Parathyroid adenoma (tissue), 2 donors: ENCODE measurements at regions not wholly inside any gene's neighbourhood (a gene's known extent, or its start where the extent isn't known, plus 50 kb on each side); places are given as distances from the start of the nearest gene placed in this dataset.

Experiments
- H2AFZ ChIP-seq: fragments of 300-600 bp; sonication (generic); one replicate; pipeline ENCODE4 v1.7.0; 2017; ENCODE audit warnings: antibody characterized with exemption, mild to moderate bottlenecking
- H3K27ac ChIP-seq: fragments of 300-600 bp; sonication (generic); one replicate; pipeline ENCODE4 v1.7.0; 2017
- H3K27me3 ChIP-seq: fragments of 300-600 bp; sonication (generic); one replicate; pipeline ENCODE4 v1.7.0; 2017; ENCODE audit warnings: low read length; ENCODE audit not compliant: control insufficient read depth, insufficient read depth
- H3K36me3 ChIP-seq: fragments of 300-600 bp; sonication (generic); one replicate; pipeline ENCODE4 v1.7.0; 2017; ENCODE audit warnings: low read length; ENCODE audit not compliant: control insufficient read depth, insufficient read depth
- H3K4me1 ChIP-seq: fragments of 300-600 bp; sonication (generic); one replicate; pipeline ENCODE4 v1.7.0; 2017; ENCODE audit warnings: control low read depth
- H3K4me2 ChIP-seq: fragments of 300-600 bp; sonication (generic); one replicate; pipeline ENCODE4 v1.7.0; 2017; ENCODE audit warnings: low read length
- H3K4me3 ChIP-seq: fragments of 300-600 bp; sonication (generic); one replicate; pipeline ENCODE4 v1.7.0; 2017; ENCODE audit warnings: low read depth, low read length
- H3K79me2 ChIP-seq: fragments of 300-600 bp; sonication (generic); one replicate; pipeline ENCODE4 v1.7.0; 2017; ENCODE audit warnings: control low read depth
- H3K9ac ChIP-seq: fragments of 300-600 bp; sonication (generic); one replicate; pipeline ENCODE4 v1.7.0; 2017; ENCODE audit warnings: mild to moderate bottlenecking
- H3K9me3 ChIP-seq: fragments of 300-600 bp; sonication (generic); one replicate; pipeline ENCODE4 v1.7.0; 2017; ENCODE audit warnings: low read length; ENCODE audit not compliant: control insufficient read depth
- CTCF ChIP-seq: fragments of 300-600 bp; sonication (generic); IDR thresholded peaks from one replicate; pipeline ENCODE4 v1.7.0; 2017; ENCODE audit warnings: antibody characterized with exemption, mild to moderate bottlenecking
- donor health status: primary hyperparathyroidism.

- Histone ChIP-seq H3K4me2 (no peak overlapping the region), H3K9ac (no peak overlapping the region), H3K4me3 (no peak overlapping the region), H2AFZ (no peak overlapping the region), H3K9me3 (no peaks in the 10 kb centered on the region), H3K79me2 (no peaks in the 10 kb centered on the region), H3K4me1 (no peaks in the 10 kb centered on the region), H3K27ac (no peak overlapping the region), H3K27me3 (no peaks in the 10 kb centered on the region), H3K36me3 (no peaks in the 10 kb centered on the region)
- no peak for TF ChIP-seq CTCF
These were observed 634.0 kb downstream of the LTN1 start for GRCh38 chr21:28358702-28359101.

- Histone ChIP-seq H3K36me3 (no peaks in the 10 kb centered on the region), H3K9me3 (no peaks in the 10 kb centered on the region), H3K9ac (no peak overlapping the region), H3K4me1 (no peaks in the 10 kb centered on the region), H2AFZ (no peak overlapping the region), H3K79me2 (no peaks in the 10 kb centered on the region), H3K4me2 (no peak overlapping the region), H3K27ac (no peak overlapping the region), H3K4me3 (no peak overlapping the region), H3K27me3 (no peaks in the 10 kb centered on the region)
- no peak for TF ChIP-seq CTCF
These were observed 634.5 kb downstream of the LTN1 start for GRCh38 chr21:28358170-28358569.

- no peak for TF ChIP-seq CTCF
- H3K27me3 ChIP-seq = no peaks in the 10 kb centered on the region
- no peak overlapping the region for H3K27ac ChIP-seq
These were observed 634.9 kb downstream of the LTN1 start for GRCh38 chr21:28357743-28358142.

GRCh38 chr21:28356422-28356821, 636.3 kb downstream of the LTN1 start:
- no peak overlapping the region for H3K27ac ChIP-seq
- no peak overlapping the region for H3K4me2 ChIP-seq
- H3K36me3 ChIP-seq = no peaks in the 10 kb centered on the region
- TF ChIP-seq CTCF = no peak
- no peaks in the 10 kb centered on the region for H3K9me3 ChIP-seq
- no peaks in the 10 kb centered on the region for H3K4me1 ChIP-seq
- H3K27me3 ChIP-seq = no peaks in the 10 kb centered on the region
- no peak overlapping the region for H3K4me3 ChIP-seq
- H2AFZ ChIP-seq = no peak overlapping the region
- no peak overlapping the region for H3K9ac ChIP-seq
- H3K79me2 ChIP-seq = no peaks in the 10 kb centered on the region

More at GRCh38 chr21:28357743-28358142, 634.9 kb downstream of the LTN1 start:
- Histone ChIP-seq H3K4me3 (no peak overlapping the region), H2AFZ (no peak overlapping the region), H3K79me2 (no peaks in the 10 kb centered on the region), H3K4me2 (no peak overlapping the region), H3K9ac (no peak overlapping the region), H3K4me1 (no peaks in the 10 kb centered on the region), H3K36me3 (no peaks in the 10 kb centered on the region), H3K9me3 (no peaks in the 10 kb centered on the region)

- Histone ChIP-seq H3K36me3 (no peaks in the 10 kb centered on the region), H3K4me2 (no peak overlapping the region), H3K27ac (no peak overlapping the region), H3K9me3 (no peaks in the 10 kb centered on the region), H3K27me3 (no peaks in the 10 kb centered on the region), H3K79me2 (no peaks in the 10 kb centered on the region), H3K4me3 (no peak overlapping the region), H3K9ac (no peak overlapping the region), H2AFZ (no peak overlapping the region), H3K4me1 (no peaks in the 10 kb centered on the region)
- TF ChIP-seq CTCF = no peak
These were observed 646.7 kb downstream of the LTN1 start for GRCh38 chr21:28345934-28346333.
